OCI-LY1 (cell line): ENCODE measurements at regions not wholly inside any gene's neighbourhood (a gene's known extent, or its start where the extent isn't known, plus 50 kb on each side); places are given as distances from the start of the nearest gene placed in this dataset.

Source experiments
- CTCF ChIP-seq: fragments of 200-600 bp; sonication (generic), shearing (Covaris generic); IDR thresholded peaks from 2 replicates; pipeline ENCODE4 v1.5.1; 2017; ENCODE audit warnings: mild to moderate bottlenecking, antibody characterized with exemption, low read length, moderate library complexity, mixed read lengths
- EZH2 ChIP-seq: fragments of 200-600 bp; sonication (generic), shearing (Covaris generic); IDR thresholded peaks from 2 replicates; pipeline ENCODE4 v1.8.0; 2017; ENCODE audit warnings: borderline replicate concordance, mixed run types, mild to moderate bottlenecking, antibody characterized with exemption, low read length, moderate library complexity, mixed read lengths

GRCh38 chr1:201731142-201731541 is 97.8 kb upstream of the IPO9 start:
- no peak for TF ChIP-seq CTCF
- TF ChIP-seq EZH2 = no peak
